ENCODE measurements at regions not wholly inside any gene's neighbourhood (a gene's known extent, or its start where the extent isn't known, plus 50 kb on each side); places are given as distances from the start of the nearest gene placed in this dataset.

DNA sequence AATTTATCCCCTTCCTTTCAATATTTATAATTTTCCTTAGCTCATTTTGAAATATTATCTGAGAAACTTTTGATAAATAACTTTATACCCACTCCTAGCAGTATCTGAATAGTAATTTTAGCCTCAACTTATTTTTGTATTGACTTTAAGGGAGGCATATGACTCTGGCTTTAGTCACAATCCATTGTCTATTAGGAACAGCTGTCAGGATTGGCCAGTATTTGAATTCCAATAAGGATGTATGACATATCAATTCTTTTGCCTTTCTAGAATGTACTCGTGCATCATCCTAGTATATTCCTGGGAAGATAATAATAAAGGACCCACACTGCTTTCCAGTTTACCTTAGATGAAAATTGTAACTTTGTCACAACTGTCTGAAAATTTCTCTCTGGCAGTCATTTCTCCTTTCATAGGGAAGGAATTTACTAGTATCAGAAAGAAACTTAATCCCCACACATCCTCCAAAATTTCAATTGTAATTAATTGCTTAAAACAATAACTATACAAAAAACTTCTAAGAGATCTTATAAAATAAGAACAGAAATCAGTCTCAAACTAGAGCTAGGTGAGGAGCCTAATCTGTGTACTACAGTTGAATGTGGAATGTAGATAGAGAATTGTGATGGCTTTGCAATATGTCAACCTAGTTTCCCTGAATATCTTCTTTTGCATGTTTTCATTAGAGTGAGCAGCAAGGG is 121.0 kb upstream of the EPHA5 start:
- POLR2A ChIA-PET, result no interaction called here
- H3K27me3 Mint-ChIP-seq (ENCODE audit: insufficient read depth, unreplicated experiment), result no peaks in the 10 kb centered on the region
- CTCF ChIA-PET, result no interaction called here
- no peaks in the 10 kb centered on the region for H3K36me3 Mint-ChIP-seq (ENCODE audit: insufficient read depth, unreplicated experiment)
- no peak overlapping the region for H3K4me3 Mint-ChIP-seq (ENCODE audit: unreplicated experiment)
- no peak for DNase-seq (ENCODE audit: unreplicated experiment)
- intact Hi-C loops (cut with micrococcal nuclease), result no loop called here
- BruUV-seq (replicated peaks), result no TSS peak
- TF ChIP-seq, protein P1, sequence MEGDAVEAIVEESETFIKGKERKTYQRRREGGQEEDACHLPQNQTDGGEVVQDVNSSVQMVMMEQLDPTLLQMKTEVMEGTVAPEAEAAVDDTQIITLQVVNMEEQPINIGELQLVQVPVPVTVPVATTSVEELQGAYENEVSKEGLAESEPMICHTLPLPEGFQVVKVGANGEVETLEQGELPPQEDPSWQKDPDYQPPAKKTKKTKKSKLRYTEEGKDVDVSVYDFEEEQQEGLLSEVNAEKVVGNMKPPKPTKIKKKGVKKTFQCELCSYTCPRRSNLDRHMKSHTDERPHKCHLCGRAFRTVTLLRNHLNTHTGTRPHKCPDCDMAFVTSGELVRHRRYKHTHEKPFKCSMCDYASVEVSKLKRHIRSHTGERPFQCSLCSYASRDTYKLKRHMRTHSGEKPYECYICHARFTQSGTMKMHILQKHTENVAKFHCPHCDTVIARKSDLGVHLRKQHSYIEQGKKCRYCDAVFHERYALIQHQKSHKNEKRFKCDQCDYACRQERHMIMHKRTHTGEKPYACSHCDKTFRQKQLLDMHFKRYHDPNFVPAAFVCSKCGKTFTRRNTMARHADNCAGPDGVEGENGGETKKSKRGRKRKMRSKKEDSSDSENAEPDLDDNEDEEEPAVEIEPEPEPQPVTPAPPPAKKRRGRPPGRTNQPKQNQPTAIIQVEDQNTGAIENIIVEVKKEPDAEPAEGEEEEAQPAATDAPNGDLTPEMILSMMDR (IDR thresholded peaks at IDR 0.05; ENCODE audit: unreplicated experiment), result no peak
- H3K9me3 Mint-ChIP-seq (ENCODE audit: unreplicated experiment), result no peaks in the 10 kb centered on the region
- no peak overlapping the region for H3K27ac Mint-ChIP-seq (ENCODE audit: low read depth, unreplicated experiment)
- H3K4me1 Mint-ChIP-seq (ENCODE audit: insufficient read depth, unreplicated experiment), result peaks cover 11% of the 10 kb centered on the region

DNA sequence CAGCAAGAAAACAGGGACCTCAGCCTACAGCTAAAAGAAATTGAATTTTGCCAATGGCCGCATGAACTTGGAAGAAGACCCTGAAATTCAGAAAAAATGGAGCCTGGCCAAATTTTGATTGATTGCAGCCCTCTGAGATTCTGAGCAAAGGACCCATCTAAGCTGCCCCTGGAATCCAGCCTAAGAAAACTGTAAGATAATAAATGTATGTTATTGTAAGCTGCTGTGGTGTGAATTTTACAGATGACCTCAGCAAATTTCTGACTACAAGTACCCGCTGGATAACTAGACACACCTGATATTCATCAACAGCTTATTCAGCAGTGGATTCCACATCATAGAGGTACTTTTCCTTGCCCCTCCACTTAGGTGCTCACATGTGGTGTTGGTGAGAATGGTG is 119.5 kb upstream of the EPHA5 start:
- intact Hi-C loops (cut with micrococcal nuclease), result no loop called here
- Mint-ChIP-seq H3K9me3 (ENCODE audit: unreplicated experiment) (no peaks in the 10 kb centered on the region), H3K4me1 (ENCODE audit: insufficient read depth, unreplicated experiment) (peaks cover 11% of the 10 kb centered on the region), H3K27me3 (ENCODE audit: insufficient read depth, unreplicated experiment) (no peaks in the 10 kb centered on the region), H3K36me3 (ENCODE audit: insufficient read depth, unreplicated experiment) (no peaks in the 10 kb centered on the region), H3K4me3 (ENCODE audit: unreplicated experiment) (no peak overlapping the region), H3K27ac (ENCODE audit: low read depth, unreplicated experiment) (no peak overlapping the region)
- BruUV-seq (replicated peaks), result no TSS peak
- ChIA-PET CTCF (interaction anchor here (0.5 to 0.6 kb wide), 3 partner anchors 13 to 27 kb away, joined by 3 read pairs; no protein-coding TSS in a partner anchor), POLR2A (interaction anchor here (1.0 kb wide), 1 partner anchor 9 kb away, joined by 3 read pairs; no protein-coding TSS in a partner anchor)
- TF ChIP-seq, protein P1 (IDR thresholded peaks at IDR 0.05; ENCODE audit: unreplicated experiment), result no peak
- no peak for DNase-seq (ENCODE audit: unreplicated experiment)

DNA sequence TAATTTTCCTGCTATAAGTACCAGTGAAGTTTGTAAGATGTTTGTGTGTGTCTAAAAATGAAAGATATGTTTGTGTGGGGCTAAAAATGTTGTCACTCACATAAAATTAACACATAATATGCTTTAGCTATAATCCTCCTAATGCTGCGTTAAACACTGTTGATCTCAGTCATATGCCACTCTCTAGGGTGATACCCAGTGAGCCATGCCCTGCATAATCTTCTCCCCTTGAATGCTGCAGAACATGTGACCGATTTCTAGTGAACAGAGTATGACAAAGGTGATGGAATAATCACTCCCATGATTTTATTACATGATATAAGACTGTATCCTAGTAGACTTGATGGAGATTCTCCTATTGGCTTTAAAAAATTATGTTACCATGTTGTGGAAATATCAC is 119.1 kb upstream of the EPHA5 start:
- H3K27ac Mint-ChIP-seq (ENCODE audit: low read depth, unreplicated experiment), result no peak overlapping the region
- H3K4me1 Mint-ChIP-seq (ENCODE audit: insufficient read depth, unreplicated experiment), result peaks cover 11% of the 10 kb centered on the region
- TF ChIP-seq, protein P1 (IDR thresholded peaks at IDR 0.05; ENCODE audit: unreplicated experiment), result no peak
- H3K4me3 Mint-ChIP-seq (ENCODE audit: unreplicated experiment), result no peak overlapping the region
- ChIA-PET POLR2A (no interaction called here), CTCF (interaction anchor here (0.6 kb wide), 2 partner anchors 13 to 16 kb away, joined by 3 read pairs; no protein-coding TSS in a partner anchor)
- no peaks in the 10 kb centered on the region for H3K36me3 Mint-ChIP-seq (ENCODE audit: insufficient read depth, unreplicated experiment)
- no peak for DNase-seq (ENCODE audit: unreplicated experiment)
- H3K27me3 Mint-ChIP-seq (ENCODE audit: insufficient read depth, unreplicated experiment), result no peaks in the 10 kb centered on the region
- intact Hi-C loops (cut with micrococcal nuclease), result no loop called here
- no TSS peak for BruUV-seq (replicated peaks)
- H3K9me3 Mint-ChIP-seq (ENCODE audit: unreplicated experiment), result no peaks in the 10 kb centered on the region

DNA sequence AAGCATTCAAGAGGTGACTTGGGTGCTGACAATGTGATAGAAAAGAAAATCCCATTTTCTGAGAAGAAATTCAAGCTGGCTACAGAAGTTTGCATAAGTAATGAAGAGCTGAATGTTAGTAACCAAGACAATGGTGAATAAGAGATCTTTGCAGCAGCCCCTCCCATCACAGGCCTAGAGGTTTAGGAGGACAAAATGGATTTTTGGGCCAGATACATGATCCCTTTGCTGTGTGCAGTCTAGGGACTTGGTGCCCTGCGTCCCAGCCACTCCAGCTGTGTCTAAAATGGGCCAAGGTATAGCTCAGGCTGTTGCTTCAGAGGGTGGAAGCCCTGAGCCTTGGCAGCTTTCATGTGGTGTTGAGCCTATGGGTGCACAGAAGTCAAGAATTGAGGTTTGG is 107.0 kb upstream of the EPHA5 start:
- Mint-ChIP-seq H3K36me3 (ENCODE audit: insufficient read depth, unreplicated experiment) (no peaks in the 10 kb centered on the region), H3K4me1 (ENCODE audit: insufficient read depth, unreplicated experiment) (no peaks in the 10 kb centered on the region), H3K27me3 (ENCODE audit: insufficient read depth, unreplicated experiment) (no peaks in the 10 kb centered on the region), H3K9me3 (ENCODE audit: unreplicated experiment) (peaks cover 23% of the 10 kb centered on the region), H3K4me3 (ENCODE audit: unreplicated experiment) (no peak overlapping the region), H3K27ac (ENCODE audit: low read depth, unreplicated experiment) (no peak overlapping the region)
- ChIA-PET POLR2A (no interaction called here), CTCF (interaction anchor here (0.6 kb wide), 1 partner anchor 120 kb away, joined by 3 read pairs; no protein-coding TSS in a partner anchor)
- no TSS peak for BruUV-seq (replicated peaks)
- TF ChIP-seq, protein P1 (IDR thresholded peaks at IDR 0.05; ENCODE audit: unreplicated experiment), result no peak
- intact Hi-C loops (cut with micrococcal nuclease), result no loop called here
- no peak for DNase-seq (ENCODE audit: unreplicated experiment)
